Gastrocnemius medialis (tissue), 4 donors: ENCODE measurements at regions not wholly inside any gene's neighbourhood (a gene's known extent, or its start where the extent isn't known, plus 50 kb on each side); places are given as distances from the start of the nearest gene placed in this dataset.

Experiments
- CTCF ChIP-seq, 5 experiments: fragments of 450-650 bp in 3 of 5; fragments of 200-600 bp in 2 of 5; sonication (generic) in 2 of 5; IDR thresholded peaks in 4 of 5; conservative IDR thresholded peaks in 1 of 5; 1 replicate in 4 of 5; 2 replicates in 1 of 5; pipeline ENCODE4 v1.5.1; 2016 to 2019; ENCODE audit warnings: antibody characterized with exemption in 5 of 5, mild to moderate bottlenecking in 3 of 5, moderate library complexity in 3 of 5
- POLR2A ChIP-seq, 2 donors: fragments of 450-650 bp; IDR thresholded peaks; one replicate each; pipeline ENCODE4 v1.6.1; 2017; ENCODE audit warnings: antibody characterized with exemption in 2 of 2, mild to moderate bottlenecking in 2 of 2, moderate library complexity in 2 of 2

DNA sequence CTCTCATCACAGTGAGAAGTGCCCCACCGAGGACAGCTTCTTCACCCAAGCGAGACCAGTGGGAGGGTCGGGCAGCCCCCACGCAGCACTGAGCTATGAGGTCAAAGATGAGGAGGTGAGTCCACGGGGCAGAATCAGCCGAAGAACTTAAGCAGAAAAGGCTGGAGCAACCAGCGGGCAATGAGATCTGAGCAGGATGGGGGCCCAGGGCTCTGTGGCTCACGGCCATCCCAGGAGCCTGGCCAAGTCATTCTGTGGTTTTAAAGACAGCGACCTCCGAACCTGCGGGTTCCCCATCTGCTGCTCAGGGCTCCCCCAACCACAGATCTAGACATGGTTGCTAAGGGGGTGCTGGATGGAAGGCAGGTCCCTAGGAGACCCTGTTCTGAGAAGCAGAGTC is 202.6 kb downstream of the RBFOX3 start:
- TF ChIP-seq CTCF (IDR thresholded peaks at IDR 0.05 in 4 of 5, conservative IDR thresholded peaks at IDR 0.05 in 1 of 5) (no peak), POLR2A (IDR thresholded peaks at IDR 0.05) (no peak)
